ELF-1 (cell line): ENCODE measurements at regions not wholly inside any gene's neighbourhood (a gene's known extent, or its start where the extent isn't known, plus 50 kb on each side); places are given as distances from the start of the nearest gene placed in this dataset.
A peak's percentile ranks its signal among the peaks of the same experiment; 100 is the strongest.

Experiments
- DNase-seq: peaks from one replicate; pipeline ENCODE4 v3.0.0-alpha.2; 2016; ENCODE audit warnings: low read depth, low spot score

DNA sequence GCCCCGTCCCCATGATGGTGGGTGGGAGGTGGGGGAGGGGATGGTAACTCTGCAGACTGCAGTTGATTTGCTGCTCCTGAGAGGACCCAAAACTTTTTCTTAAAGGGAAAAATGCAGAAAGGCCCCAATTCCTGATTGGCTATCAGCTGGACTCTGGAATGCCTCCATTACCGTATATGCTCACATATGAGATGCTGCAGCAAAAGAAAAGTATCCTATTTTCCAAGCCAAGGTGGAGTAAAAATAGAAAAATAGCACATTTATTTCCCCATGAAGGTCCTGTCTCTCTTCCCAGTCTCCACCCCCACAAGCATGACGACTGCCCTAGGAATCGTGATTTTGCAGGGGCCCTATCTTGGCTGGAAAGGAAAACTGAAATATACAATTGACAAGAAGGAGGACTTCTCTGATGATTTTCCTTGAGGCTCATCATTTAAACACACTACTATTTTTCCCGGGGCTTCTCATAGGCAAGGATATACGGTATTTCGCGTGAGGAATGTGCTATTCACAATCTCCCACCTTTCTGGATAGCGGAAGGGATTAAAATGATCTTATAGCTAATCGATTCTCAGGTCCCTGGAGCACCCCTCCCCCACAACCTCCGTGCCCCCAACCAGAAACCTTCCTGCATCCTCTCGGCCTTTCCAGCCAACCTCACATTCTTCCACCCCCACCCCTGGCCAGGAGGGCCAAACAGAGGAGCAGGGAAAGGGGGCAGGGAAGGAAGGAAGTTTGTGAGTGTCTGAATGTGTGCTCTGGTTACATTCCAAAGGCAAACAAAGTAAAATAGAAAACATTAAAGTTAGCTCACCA lies 138.9 kb upstream of the CCND2 start:
- DNase-seq = peak; percentile 75

DNA sequence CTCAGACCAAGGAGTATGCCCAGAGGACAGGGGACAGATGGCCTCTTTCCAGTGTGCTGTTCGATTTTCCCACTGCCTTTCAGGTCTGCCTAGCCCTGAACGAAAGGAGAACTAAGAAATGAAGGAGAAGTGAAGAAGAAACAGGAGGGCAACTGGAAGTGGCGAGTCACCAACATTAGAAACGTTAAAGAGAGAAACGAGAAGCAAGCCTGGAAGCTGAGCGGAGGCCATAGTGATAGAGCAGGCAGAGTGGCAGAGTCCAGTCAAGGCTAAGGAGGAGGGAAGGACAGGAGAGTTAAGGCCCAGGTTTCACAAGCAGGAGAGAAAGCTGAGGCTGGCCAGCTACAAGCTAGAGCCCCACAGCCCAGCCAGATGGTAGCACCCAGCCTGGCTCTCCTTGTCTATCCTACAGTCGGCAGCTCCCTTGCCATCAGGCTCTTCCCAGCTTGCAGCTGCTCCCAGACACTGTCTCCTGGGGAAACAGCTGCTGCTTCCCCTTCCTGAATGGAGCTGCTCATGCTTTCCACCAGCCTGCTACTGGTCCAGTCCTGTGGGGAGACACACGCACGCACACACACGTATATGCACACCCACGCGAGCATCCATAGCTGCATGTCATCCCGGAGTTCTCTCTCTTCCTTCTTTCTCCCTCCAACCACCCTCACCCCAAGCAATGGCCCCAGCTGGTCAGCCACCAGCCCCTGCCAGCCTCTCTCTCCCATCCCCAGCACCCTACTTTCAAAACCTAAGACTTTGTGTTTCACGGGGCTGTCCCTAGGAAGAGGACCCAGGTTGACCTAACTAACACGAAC lies 139.7 kb upstream of the CCND2 start:
- peak; percentile 57 for DNase-seq

DNA sequence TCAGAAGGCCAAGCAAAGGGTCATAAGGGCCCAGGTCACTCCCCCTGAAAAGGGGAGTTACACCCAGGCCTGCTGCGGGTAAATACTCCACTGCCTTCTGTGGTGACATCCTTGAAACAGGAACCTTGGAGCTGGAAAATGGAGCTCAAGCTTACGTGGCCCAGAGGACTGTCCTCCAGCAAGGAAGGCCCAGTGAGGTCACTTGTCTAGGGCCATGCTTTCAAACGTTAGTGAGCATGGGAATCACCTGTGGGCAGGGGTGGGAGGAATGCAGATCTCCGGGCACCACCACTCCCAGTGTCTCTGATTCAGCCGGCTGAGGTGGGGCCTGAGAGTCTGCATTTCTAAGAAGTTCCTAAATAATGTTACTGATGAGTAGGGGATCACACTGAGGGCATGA lies 140.5 kb upstream of the CCND2 start:
- no peak for DNase-seq

DNA sequence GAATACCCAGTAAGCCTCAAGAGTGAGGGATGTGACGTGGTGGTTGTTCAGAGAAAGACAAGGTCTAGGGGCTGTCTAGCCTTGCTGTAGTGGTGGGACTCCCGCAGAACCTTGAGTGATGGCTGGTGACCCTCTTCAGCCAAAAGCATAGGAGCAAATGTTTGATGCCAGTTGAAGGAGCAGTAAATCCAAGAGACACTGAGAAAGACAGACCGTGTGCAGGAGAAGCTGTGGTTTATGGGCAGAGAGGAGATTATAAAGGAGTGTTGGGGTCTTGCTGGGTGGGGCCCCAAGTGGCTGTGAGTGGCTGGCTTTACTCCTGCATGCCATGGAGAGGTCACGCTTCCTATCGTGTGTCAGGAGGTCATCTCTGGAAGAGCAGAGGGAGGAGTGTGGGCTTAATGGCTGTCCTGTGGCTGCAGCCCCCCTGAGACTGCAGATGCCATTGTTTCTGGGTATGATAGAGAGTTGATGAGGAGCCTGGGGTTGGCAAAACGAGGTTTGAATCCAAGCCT lies 152.0 kb upstream of the CCND2 start:
- no peak for DNase-seq

DNA sequence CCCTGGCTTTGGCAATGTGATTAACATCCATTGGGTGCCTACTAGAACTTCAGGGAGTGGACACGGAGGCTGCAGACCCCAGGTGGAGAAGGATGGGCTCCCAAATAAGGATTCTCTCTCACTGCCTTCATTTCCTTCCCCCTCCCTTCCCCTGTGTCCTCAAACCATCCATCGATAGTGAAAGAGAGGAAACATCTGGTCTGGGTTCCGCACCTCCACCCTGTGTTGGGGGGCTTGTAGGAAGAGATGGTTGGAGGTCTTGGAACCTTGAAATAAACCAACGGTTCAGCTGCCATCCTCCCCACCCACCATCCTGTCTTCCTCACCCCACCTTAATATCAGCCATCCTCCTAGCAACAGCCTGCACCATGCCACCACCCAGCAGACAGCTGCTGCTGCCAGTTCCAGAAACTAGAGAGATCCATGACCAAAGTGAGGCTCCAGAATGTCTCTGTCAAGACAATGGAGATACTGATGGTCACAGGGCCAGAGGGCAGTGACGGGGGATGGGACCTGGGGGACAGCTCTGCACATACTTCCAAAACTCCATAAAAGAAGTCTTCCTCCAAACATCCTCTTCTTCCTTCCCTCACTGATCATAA lies 153.1 kb upstream of the CCND2 start:
- DNase-seq = no peak

DNA sequence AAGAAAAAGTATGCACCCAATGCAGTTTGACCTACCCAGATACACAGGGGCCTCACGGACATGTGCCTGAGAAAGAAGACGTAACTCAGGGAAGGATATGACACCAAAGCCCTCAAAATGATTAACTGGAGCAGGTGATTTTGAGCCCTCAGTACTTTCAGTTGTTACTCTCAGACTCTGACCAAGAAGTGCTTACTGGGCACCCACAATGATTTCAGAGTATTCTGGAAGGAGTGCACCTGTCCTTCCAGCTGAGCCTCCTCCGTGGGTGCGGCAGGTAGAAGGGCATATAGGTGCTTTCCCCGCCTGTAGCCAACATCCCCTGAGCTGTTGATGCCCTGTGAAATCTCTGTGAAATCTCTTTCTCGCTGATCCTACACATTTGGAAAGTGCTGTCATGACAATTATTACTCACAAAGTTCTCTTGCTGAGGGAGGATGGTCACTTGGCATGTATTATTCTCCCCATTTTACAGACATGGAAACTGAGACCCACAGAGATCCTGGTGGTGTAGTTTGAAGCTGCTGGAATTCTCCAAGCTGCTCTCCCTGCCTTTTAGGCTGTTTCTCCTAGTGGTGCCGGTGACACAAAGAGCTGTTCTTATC lies 154.3 kb upstream of the CCND2 start:
- DNase-seq = no peak

DNA sequence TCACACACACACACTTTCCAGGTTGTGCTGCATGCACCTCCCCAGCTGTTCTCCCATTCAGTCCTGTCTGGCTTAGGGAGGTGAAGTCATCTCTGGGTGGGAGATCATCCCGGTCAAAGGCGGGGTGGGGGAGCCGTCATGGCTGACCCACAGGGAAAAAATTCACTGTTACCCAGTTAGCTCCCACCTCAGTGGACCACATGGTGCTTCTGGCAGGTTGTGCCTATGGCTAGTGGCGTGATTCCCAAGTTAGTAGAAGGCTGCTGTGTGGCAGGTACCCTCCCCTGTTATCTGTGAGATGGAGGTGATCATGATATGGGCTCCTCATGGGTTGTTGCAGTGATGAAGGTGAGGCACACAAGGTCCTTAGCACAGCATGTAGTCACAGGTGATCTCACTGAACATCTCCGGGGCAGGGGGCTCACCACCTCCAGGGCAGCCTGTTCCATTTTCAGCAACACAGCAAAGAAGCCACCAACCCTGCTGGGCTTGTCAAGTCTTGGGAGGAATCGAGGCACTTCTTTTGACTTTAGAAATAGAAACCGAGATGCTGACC lies 154.9 kb upstream of the CCND2 start:
- no peak for DNase-seq

DNA sequence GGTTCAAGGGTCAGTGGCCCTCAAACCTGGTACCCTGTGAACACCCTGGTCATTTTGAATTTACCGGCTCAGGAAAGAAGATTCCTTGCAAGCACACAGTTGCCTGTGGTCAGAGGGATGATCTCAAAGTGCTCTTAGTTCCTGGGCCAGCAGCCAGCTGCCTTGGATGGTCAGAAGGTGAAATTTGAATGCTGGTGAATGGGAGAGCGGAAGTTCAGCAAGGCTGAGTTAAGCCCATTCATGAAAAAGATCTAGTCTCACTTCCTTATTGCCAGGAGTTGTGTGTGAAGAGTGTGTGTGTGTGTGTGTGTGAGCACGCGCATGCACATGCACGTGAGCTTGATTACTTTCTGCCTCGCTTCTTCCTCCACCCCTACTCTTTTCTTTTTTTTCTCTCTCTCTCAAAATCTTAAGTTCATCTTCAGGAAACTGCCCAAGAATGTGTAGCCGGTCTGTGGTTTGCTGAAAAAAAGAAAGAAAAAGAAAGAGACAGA lies 155.5 kb upstream of the CCND2 start:
- no peak for DNase-seq

DNA sequence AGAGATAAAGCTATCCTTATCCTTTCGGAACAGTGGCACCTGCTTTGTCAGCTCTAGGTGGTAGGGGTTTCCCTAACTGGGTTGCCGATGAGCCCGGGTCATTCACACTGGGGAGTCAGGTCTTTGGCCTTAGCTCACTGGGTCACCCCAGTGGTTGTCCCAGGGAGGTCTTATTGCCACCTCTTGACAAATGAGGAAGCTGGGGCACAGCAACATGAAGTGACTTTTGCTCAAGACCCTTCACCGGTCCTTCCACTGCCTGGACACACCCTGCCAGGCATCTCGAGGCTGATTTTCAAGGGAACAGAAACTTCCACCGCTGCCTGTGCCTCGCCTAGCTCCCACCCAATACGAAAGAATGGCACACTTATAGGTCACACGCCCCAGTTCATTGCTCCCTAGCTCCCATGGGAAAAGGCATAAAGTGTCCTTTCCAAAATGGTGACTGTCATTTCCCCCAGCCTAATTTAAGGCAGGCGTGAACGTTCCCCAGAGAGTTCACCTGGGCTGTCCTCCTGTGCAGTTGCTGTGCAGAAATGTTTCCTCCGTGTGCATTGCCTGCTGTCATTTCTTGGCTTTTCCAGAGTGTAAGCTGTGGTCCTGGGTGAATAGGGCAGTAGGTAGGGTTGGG lies 156.1 kb upstream of the CCND2 start:
- no peak for DNase-seq

DNA sequence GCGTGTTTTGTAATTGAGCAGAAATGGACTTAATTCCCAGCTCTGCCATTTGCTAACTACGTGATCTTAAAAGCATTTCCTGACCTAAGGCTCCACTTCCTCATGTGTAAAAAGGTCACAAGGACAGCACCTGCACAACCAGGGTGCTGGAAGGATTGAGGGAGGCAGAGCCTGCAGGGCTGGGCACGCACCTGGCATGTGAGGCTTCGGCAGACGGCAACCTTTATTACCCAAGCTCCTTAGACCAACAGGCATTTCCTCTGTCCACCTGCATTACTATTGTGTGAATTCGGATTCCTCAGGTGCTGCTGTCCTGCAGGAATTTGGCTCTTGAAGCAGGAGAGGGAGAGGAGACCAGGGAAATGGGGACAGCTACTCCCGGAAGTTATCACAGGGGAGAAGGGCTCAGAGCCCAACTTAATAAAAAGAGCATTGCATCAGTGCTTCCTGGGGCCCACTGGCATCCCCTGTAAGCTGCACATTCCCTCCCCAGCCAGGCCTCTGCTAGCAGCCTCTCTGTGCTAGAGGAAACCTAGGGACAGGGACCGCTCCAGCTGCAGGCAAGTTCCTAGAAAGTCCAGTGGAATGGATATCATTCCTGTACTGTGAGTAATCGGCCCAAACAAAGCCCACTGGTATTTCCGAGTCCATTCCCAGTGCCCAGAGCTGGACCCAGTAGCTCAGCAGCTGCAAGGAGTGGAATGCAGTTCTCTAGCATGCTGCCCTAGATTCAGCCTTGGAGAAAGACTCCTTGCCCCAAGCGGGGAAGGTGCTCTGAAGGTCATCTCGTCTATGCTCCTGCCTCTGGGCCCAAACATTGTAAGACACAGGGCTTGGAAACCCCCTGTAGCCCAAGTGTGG lies 157.1 kb upstream of the CCND2 start:
- DNase-seq = peak; percentile 85

DNA sequence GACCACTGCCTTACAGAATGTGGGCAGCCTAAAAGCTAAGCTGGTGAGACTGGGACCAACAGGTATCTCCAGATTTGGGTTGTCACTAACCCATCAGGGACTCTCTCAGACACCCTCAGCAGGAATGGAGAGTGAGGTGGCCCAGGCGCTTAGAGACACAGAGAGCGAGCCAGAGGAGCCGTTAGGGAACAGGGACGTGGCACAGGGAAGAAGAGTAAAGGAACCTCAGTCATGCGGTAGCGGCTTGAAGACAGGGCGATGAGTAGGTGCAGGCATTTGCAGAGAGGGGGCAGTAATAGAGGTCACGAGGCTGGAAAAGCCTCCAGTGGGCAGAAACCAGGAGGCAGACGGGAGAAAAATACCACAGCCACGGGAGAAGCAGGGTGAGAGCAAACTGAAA lies 158.0 kb upstream of the CCND2 start:
- DNase-seq = no peak

DNA sequence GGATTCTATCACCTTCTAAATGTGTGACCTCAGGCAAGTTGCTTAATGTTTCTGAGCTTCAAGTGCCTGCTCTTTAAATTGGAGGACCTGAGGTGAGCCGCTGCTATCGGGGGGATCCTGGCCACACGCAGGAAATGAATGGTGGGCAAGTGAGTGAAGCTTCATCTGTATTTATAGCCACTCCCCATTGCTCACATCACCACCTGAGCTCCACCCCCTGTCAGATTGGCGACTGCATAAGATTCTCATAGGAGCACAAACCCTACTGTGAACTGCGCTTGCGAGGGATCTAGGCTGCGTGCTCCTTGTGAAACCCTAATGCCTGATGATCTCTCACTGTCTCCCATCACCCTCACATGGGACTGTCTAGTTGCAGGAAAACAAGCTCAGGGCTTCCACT lies 158.6 kb upstream of the CCND2 start:
- no peak for DNase-seq

DNA sequence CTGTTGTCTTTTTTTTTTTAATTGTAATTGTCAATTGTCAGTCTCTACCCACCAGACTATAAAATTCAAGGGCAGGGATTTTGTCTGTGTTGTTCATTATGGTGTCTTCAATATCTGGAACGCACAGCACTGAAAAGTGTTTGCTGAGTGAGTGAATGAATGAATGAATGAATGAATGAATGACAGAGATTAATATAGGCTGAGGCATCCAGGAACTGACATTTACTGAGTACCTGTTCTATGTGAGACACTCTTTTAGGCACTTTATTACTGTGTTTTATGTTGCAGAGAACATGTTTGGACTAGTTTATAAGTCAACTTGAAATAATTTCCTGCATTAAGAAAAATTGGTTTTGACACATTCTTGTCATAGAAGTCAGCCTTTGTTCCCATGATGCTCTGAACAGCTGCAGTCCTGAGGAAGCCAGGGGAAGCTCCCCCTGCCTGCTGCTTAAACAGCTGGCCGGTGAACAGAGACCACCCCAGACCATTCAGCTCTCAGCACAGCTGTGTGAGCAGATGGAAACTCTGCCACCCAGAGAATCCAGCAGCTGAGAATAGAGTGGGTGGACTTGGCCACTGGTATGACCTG lies 160.7 kb upstream of the CCND2 start:
- DNase-seq = no peak

DNA sequence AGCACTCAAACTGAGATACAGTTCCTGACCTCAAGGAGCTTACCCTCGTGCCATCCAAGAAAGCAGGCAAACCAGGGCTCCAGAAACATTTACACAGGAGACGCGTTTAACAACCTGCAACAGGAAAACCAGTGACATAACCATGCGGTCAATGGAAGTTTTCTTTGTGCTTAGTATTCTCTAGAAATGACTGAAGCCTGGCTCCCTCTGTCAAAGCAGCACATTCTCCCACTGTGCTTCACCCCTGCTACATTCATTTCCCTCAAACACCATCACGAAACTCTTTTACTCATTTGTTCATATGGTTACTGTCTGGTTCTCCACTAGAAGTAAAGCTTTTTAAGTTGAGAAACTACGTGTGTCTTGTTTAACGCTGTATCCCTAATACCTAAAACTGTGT lies 161.3 kb upstream of the CCND2 start:
- no peak for DNase-seq

DNA sequence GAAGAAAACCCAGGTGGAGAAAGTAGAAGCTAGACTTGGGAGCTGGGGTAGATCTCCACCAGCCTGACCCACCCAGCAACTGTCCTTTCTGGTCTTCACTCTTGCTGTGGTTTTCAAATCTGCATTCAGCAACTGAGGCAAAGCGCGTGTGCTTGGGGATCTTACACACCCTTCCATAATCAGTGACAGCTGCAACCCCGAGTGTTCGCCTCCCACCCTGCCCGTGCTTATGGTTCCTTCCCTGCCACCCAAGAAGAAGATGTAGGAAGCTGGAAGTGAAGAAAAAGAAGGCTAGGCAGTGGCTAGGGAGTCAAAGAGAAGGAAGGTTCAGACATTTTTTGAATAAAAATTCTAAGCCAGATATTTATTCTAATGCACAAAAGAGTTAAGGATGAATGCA lies 162.6 kb upstream of the CCND2 start:
- DNase-seq = no peak

DNA sequence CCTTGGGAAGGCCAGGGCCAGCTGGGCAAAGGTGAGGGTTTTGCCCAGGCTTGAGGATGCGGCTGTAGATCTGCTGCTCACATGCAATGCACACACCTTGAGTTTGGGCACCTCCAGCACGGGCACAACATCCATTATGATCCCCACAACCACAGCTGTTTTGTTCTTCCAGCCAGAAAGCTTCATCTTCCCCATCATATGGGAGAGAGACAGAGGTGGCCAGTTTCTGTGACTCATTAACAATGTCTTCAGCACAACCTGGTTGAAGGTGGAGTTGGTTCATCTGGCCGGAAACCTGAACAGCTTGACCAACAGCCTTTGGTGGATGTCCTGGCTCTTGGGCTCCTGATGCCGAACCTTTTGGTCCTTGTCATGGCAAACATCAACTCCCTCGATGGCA lies 163.7 kb upstream of the CCND2 start:
- no peak for DNase-seq

DNA sequence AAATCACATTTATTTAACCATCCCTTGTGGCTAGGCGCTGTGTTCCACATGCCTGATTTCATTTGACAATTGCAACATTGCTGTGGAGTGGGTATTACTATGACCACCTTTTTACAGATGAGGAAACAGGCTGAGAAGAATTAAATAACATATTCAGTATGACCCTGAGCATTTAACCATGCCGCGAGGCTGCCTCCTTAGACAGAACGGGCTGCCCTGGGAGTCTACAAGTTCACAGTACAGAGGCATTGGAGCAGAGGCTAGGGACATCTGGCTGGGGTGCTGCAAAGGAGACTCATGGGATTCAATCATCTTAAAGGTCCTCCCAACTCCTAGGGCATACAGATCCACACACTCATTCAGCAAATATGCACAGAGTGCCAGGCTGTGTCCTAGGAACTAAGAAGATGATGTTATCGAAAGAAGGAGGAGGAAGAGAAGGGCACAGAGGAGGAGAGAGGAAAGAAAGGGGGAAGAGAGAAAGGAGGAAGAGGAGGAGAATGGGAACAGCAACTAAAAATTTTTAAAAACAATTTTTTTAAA lies 164.7 kb upstream of the CCND2 start:
- DNase-seq = no peak

DNA sequence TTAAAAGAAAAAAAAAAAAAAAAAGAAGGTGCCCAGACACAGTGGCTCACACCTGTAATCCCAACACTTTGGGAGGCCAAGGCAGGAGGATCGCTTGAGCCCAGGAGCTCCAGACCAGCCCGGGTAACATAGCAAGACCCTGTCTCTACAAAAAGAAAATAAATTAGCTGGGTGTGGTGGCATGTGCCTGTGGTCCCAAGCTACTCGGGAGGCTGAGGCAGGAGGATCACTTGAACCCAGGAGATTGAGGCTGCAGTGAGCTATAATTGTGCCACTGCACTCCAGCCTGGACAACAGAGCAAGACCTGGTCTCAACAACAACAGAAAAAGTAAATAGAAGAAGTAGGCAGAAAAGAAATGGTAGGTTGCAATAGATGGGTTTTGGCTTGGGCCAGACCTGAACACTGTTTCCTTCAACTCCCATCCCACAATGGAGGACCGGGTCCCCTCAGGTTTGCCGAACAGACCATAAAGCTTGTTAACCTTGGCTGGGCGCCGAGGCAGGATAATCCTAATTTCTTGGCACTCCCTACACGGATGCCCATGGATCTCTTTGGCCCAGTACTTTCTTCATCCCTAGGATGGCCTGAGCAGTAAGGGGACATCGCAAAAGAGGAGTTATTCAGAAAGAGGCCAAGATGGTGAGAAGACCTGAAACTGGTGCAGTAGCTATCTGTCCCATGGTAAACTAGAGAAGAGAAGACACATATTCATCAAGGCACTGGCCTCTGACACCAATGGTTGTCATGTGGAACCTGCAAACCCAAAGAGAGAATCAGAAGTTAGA lies 165.5 kb upstream of the CCND2 start:
- no peak for DNase-seq

DNA sequence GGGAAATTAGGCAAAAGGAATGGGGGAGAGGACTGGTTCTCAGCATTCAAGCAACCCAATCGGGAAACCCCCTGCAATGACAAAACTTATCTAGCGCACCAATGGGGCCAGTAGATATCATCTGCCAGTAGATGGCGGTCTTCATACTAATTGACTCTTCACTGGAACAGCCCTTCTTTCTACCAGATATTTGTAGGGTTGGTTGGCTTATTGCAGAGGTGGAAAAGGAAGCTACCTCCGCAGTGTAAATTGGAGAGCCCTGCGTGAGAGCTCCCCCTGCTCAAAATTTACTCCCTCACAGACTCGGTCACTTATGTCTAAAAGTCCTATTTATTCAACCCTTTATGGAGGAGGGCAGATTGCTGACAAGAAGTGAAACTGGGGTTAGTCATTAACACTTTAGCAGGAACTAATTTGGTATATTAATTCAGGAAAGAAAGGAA lies 166.1 kb upstream of the CCND2 start:
- DNase-seq = peak; percentile 69
